Femur (tissue), 1 donor: ENCODE measurements at regions not wholly inside any gene's neighbourhood (a gene's known extent, or its start where the extent isn't known, plus 50 kb on each side); places are given as distances from the start of the nearest gene placed in this dataset.
"Not testable (repeated sequence)": the region's sequence is repeated elsewhere in the genome, so short reads cannot be mapped to it uniquely, and the experiment has no call there.

Source experiments
- DNase-seq: peaks from one replicate; pipeline ENCODE4 v3.0.0-alpha.2; 2017

DNA sequence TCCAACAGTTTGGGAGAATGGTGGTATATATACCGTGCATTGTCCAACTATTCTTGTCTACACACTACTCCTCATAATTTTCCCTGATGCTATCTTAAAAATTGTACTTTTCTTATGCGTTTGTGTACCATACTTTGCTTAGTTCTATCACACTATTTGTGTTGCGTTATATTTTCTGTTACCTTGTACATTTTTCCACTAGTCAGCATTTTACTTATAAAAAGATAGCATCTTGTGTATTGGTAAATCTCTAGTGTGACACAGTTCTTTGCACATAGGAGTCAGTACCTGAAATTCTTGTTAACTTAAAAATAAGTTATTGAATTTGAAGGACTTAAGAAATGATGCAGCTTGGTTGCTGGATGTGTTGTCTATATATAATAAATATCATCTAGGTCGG is 201.8 kb upstream of the LMO3 start:
- DNase-seq, result no peak

DNA sequence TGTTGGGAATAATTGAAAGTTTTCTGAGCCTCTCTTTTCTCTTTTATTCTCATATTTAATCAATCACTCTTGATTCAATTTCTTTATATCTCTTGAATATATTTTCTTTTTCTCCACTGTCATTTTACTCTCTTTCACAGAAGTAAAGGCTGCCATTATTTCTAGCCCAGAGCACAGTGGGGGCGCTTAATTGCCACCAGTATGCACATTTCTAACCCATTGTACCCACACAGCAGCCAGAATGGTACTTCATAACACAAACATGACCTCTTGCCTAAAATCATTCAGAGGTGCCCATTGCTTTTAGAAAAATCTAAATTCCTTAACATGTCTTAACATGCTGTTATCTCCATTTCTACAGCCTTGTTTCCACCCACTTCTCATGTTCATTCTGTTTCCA is 190.2 kb upstream of the LMO3 start:
- no peak for DNase-seq

DNA sequence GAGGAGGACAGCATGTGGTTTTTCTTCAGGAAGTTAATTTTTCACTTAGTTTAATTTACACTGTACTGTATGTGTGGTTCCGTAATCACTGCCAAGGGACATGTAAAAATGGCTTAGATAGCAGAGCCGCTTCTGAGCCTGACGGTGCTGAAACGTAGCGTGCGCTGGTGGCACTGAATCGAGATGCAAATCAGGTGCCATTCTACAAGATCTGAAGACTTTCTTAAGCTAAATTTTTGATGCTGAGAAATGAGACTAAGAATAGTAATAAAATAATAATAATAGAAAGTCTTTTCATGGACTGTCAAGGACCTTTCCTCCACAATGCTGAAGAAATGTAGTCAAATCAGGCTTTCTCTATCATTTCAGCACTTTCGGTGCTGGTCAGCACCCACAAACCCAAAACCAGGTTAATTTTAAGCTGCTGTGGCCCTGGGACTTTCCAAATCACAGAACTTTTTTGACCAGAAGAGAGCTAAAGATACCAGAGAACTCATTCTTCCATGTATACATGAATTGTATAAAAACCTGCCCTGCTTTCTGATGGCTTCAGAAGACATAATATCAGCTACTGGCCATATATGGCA is 183.3 kb upstream of the LMO3 start:
- DNase-seq, result no peak

DNA sequence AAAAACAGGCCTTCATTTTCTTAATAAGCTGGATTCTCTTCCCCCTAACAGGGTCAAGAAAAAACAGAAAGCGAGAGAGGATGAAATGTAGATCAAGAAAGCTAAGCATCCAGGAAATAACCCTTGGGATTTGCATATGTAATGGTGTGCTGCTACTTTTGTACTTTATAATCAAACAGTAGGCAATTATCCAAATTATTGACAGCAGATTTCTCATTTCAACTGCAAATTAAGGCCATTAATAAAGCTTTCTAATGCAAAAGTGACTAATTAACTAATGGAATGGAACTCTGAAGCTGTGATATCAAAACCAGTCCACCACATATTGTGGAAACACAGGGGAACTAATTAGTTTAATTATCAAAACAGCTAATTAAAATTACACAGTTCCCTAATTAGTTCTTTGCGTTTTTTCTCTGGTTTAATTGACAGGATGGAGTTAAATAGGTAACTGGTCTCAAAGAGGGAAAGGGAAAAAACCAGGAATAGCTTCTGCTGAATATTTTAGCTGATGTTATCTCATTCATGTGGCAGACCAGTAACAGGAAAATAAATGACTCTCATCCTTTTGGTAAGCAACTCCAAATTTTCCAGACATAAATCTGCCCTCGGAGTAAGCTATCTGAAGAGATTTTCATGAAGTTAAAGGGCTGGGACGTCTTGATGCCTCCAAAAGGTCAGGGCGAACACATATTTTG is 182.7 kb upstream of the LMO3 start:
- no peak for DNase-seq

DNA sequence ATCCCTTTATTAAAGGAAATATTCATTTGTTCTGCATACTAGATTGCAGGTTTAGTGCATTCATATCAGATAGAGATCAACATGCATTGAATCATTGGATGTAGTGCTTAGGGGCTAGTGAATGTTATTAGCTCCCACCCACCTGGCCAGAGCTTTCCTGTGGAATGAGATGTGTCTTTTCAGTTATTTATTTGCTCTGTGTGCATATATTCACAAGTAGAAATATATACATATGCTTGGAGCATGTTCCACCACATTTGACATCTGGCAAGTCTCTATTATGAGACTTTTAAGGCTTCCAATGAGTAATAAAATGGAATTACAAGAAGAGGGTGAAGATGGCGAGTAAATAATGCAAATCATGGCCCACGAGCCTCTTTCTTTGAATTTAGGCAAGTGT is 180.0 kb upstream of the LMO3 start:
- DNase-seq, result no peak

DNA sequence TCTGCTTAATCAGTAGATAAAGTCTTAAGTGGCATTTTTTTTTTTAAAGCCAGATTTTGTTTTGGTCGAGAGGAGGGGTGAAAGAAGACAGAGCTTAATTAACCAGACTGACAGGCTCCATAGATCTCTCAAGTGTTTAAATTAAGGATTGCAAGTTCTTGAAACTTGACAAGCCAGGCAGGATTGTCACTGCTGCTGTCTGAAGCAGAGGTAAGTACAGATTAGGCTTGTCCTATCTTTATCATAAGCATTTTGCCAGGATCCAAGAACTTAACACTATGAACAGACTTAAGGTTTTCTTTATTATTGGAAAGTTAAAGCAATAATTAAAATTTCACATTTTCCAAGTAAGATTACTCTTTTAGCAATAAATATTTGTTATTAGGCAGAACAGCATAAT is 179.6 kb upstream of the LMO3 start:
- DNase-seq, result no peak

DNA sequence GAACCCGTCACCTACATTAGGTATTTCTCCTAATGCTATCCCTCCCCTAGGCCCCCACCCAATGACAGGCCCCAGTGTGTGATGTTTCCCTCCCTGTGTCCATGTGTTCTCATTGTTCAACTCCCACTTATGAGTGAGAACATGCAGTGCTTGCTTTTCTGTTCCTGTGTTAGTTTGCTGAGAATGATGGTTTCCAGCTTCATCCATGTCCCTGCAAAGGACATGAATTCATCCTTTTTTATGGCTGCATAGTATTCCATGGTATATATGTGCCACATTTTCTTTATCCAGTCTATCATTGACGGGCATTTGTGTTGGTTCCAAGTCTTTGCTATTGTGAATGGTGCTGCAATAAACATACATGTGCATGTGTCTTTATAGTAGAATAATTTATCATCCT is 163.2 kb upstream of the LMO3 start:
- not testable (repeated sequence) for DNase-seq

DNA sequence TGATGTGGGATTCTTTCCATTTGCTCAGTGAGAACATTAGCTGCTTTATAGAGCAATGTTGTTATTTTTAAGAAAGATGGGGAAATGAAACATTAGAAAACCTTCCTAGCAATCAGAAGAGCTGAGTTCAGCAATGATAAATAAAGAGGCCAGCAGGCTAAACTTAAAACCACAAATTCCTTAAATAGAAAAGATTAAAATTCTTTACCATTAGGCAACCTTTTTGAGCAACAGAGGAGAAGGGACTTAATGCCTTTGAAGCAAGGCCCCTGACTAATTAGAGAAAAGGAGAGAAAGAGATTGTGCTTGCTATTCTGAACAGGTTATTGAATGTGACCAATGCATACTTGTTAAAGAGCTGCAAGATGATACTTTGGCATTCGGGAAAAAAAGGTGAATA is 160.8 kb upstream of the LMO3 start:
- DNase-seq, result no peak

DNA sequence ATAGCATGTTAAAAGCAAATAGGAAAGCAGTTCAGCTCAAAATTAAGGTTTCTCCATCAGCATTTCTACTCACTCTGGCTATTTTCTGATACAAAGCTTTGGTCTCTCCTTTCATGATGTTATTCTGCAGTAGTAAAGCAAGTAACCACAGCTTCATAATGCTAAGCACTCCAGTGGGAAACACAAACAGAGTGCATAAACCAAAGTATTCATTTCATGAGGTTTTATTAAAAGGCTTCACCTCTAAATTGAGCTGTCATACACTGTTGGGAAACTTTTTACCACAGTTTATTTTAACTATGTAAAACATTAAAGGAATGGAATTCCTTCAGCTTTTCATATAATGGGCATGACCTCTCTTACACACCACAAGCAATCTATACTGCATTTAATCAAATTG is 157.9 kb upstream of the LMO3 start:
- no peak for DNase-seq

DNA sequence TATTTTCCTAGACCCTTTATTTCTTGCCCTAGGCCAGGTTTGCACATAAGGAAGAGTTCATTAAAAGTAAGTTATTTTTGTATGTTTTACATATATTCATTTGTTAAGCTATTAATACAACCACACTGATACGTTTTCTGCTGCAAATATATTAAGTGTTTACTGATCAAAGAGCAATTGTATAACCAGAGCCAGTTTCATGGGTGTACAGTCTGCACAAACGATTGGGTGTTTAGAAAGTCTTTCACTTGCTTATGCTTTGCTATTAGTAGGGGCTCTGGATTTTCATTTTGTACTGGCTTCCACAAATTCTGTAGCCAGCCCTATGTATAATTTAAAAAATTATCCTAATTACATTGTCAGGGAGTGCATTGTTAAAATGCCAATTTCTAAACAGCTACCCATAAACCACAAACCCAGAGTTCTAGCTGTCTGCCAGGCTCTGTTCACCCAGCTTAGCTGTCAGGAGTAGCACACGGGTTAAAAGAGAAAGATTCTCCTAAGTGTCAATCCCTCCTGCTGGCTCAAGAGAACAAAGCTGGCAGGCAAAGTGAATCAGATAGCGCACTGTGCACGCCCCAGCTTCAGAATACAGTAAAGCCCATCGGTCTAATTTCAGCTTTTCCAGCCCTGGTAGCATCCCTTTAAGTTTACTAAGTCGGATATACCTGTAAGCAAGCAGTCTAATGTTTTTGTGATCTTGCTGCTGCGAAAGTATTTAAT is 151.0 kb upstream of the LMO3 start:
- DNase-seq, result no peak

DNA sequence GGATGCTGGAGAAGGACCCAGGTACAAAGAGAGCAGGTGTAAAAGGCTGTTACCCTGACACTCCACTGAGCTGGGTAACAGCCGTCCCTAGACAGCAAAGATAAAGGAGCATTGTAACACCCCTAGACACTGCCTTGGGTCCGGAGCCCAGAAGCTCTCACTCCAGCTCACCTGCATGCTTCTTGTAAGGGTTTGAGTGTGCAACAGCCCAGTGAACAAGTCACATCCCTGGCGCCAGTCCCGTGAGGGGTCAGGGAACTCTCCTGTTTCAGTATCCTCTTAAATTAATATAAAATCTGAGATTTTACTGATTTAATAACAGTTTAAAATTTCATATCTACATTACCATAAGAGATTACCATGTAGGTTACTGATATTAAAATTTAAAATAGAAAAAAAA is 124.8 kb upstream of the LMO3 start:
- no peak for DNase-seq

DNA sequence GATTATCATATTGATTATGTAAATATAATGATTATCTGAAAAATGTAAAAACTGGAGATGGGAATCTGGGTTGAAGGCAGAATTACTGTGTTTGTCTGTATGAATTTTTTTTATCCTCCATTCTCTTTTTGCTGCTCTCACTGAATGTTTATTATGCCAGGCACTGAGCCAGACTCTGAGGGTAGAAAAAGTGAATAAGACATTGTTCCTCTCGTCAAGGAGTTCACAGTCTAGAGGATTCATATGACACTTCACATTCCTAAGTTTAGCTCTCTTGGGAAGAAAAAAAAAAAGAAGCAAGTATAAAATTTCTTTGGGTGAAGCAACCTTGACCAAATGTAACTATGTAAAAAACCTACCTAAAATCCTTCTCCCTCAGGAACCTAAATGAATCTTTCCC is 120.9 kb upstream of the LMO3 start:
- DNase-seq, result no peak

DNA sequence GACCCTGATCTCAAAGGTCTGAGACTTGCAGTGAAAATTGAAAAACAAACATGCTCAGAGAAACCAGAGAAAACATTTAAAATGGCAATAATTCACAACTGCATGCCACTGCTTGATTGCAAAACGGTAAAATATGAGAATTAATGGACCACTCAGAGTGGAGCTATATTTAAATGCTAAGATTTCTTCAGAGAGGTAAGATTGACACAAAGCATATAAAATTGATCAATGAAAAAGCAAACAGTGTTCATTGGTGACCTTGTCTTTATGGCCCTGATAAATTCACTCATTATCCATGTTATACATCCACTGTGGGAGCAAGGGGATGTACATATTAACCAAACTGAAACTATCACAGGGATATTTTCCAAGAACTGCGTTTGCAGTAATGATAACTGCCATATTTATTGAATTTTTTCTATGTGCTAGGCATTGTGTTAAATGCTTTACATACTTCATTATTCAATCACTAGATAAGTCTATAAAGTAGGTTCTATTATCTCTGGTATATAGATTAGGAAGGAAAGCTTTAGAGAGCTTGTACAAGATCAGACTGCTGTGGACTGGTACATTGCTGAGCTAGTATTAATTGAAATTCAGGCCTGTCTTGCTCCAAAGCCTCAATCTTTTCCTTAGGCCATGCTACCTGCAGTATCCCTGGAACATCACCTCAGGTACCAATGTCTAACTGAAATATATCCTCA is 113.9 kb upstream of the LMO3 start:
- DNase-seq, result no peak

DNA sequence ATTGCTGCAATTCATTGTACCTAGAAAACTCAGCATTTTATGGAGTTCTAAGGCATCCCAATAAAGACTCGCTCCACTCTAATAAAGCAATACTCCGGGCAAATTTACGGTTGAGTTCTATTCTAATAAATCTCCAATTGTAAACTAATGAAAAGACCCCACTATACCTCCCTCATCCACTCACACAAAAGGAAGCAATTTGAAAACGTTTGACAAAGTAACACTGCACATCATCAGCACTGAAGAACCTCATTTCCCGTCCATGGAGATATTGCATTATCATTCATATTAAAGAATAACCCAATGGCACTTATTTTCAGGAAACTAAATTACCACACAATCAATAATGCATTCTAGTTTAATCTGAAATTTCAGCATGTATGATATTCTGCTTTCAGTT is 111.0 kb upstream of the LMO3 start:
- no peak for DNase-seq

DNA sequence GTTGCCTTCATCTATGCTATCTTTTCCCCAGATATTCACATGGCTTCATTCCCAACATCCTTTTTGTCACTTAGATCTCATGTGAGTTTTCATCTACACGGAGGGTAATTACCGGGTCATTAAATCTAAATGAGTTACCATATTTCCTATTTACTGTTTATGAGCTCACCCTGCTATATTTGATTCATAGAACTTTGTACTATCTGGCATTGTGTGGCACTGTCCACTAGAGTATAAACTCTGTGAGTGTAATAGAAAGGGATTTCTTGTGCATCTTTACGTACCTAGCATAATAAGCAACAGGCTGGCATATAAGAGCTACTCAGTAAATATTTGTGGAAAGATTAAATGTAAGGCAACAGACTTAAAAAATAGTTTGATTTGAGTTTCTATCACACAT is 86.1 kb upstream of the LMO3 start:
- DNase-seq, result no peak

DNA sequence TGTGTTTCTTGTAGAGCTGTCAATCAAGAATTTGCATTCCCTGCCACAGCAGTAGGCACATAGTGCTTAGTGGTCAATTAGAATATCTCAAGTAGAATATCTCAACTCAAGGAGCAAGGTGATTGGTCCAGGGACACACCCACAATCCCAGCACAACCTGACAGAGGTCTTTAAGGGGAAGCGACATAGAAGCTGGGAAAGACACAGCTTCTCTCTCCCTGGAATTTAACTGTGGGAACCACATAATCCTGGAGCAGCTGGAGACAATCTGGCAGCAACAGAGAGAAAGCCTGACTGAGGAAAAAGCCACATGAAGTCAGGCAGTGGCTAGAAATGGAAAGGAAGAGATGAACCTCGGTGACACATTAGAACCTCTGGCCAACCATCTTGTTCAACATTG is 85.7 kb upstream of the LMO3 start:
- no peak for DNase-seq

DNA sequence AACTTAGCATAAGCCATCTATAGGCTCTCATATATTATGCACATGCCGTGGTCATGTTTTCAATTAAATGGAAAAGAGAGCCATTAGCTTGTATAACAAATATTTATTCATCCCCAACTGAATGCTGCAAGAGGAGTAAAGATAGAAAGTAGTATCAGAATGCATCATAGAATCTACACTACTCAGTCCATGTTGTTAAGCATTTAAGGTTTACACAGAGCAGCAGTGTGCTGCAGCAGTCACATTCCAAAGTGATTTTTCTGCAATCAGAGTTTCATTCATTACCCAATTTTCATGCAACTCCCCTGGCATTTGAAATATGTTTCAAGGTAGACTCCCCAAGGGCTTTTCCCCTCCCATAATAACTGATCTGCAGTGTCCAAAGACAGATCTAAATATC is 82.2 kb upstream of the LMO3 start:
- no peak for DNase-seq

DNA sequence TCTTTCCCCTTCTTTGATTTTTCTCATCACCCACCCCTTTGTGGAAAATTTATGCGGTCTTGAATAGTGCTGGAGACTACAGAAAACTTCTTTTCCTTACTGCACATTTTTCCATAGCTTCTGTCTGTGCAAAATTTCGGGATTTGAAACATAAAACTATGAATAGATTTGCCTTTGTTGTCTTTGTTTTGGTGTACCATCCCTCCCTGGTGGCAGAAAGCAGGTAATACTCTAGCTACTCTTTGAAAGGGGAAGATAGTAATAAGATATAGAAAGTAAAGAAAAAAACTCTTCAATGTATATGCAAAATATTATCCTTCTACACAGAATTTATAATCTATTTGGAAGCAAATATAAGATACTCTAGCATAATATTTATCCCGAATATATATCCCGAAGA is 79.1 kb upstream of the LMO3 start:
- no peak for DNase-seq

DNA sequence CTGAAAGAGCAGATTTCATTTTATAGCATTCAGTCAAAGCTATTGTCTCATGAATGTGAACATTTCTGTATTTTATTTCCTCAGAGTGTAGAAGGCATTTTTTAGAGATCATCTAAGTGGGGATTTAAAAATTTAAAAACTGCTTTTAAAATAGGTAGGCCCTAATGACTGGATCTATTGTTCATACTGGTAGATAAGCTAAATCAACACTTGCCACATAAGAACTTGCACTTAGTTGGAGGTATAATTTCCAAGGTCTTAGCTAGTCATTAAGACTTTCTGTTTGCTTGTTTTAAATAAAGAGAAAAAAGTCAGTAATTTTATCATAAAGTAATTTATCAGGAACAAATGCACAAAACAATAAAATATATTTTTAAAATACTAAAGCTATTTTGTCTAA is 75.2 kb upstream of the LMO3 start:
- no peak for DNase-seq

DNA sequence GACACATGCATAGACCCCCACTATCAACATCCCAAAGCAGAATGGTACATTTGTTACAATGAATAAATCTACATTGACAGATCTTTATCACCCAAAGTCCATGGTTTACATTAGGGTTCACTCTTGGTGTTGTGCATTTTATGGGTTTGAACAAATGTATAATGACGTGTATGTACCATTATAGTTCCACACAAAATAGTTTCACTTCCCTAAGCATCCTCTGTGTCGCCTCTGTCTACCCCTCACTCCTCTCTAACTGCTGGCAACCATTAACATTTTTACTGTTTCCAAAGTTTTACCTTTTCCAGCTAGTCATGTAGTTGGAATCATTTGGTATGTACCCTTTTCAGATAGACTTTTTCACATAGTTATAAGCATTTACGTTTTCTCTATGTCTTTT is 69.5 kb upstream of the LMO3 start:
- no peak for DNase-seq

DNA sequence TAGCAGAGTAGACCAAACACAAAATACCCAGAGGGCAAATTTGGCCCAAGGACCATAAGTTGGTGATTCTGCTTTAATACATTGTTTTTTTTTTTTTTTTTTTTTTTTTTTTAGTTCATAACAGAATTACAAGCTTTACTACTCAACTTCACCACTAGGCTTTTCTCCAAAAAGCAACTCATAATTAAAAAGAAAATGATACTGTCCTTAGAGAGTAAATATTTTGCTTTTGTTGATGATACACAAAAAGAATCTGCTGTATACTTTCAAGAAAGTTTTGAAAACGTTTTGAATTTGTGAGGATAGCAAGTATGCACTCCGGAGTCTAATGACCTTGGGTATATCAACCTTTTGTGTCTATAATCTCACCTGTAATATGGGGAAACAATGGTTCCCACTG is 68.9 kb upstream of the LMO3 start:
- DNase-seq, result no peak

DNA sequence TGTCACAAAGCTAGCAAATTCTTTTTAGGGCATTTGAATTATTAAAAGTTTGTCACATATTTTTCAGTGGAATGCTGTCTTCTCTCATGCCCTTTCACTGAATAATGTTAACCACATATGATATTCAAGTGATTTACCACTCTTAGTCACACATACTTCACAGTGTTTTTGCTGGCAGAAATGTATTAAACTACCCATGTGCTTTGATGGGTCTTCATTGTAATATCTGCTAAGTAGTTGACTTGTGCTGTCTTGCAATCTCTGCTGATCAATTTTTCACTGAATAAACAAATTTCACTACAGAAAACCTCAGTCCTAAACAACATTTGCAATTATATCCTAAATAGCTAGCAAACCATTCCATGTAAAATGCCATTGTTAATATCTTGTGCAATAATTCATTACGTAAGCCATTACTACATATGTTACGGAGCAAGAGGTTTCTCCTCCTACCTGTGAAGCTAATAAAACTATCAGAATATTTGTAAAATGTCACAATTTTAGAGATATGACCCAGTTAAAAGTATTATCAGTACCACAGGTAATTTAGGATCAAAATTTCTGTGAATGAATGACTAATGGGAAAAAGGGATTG is 64.6 kb upstream of the LMO3 start:
- DNase-seq, result no peak

DNA sequence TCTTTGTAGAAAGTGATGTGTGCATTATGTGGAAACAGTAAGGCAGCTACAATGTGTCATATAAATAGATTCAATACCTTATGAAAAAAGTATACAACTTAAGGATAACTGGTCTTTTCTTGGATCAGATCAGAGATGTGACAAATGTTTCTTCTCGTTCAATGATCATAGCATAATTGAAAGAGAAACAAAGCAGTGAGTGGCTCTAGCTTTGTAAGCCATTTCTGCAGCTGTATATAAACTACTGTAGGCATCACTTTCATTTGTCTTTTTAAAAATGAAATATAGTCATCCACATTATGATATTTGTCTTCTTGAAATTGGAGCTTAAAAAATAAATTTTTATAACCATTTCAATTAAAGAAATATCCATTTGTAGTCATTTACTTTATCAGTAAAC is 63.8 kb upstream of the LMO3 start:
- DNase-seq, result no peak

DNA sequence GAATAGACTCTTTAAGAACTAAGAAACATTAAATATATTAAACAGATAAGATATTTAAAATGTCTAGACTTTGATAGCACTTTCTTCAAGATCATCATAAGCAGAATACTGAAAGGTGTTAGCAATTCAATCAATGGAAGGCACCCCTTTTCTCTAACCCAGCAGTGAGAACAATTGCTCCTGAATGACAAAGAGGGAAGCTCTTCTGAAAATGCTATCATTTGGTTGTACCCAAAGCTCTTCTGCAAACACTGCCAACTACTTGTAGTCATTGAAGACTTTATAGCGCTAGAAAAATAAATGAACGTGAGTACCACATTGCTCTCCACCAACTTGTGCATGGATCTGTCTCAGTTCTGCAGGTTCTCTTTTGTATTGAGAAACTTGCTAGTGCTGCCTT is 62.2 kb upstream of the LMO3 start:
- no peak for DNase-seq
